Activated naive CD4-positive, alpha-beta T cell treated with anti-CD3 and anti-CD28 coated beads, Interleukin-2, amount 10 ng/mL, durations not matched to agents 7 days and 5 days (primary cell): ENCODE measurements at regions not wholly inside any gene's neighbourhood (a gene's known extent, or its start where the extent isn't known, plus 50 kb on each side); places are given as distances from the start of the nearest gene placed in this dataset.
"Not testable (repeated sequence)": the region's sequence is repeated elsewhere in the genome, so short reads cannot be mapped to it uniquely, and the experiment has no call there.

ENCODE experiments used
- CTCF ChIA-PET: fragments of 350-600 bp; sonication (Branson Sonifier 250); formaldehyde crosslinking; loops from one replicate; lab custom pipeline; 2021; ENCODE audit warnings: antibody characterized with exemption; lab: Charles Lee
- DNase-seq: peaks from one replicate; pipeline ENCODE4 v3.0.0-alpha.2; 2020
- H3K27ac Mint-ChIP-seq: one replicate; pipeline ENCODE4 v1.8.0; 2021; ENCODE audit warnings: mild to moderate bottlenecking, moderate library complexity, mixed read lengths
- H3K27me3 Mint-ChIP-seq: one replicate; pipeline ENCODE4 v1.8.0; 2021; ENCODE audit warnings: mild to moderate bottlenecking, mixed read lengths
- H3K36me3 Mint-ChIP-seq: one replicate; pipeline ENCODE4 v1.8.0; 2021; ENCODE audit warnings: mixed read lengths
- H3K4me1 Mint-ChIP-seq: one replicate; pipeline ENCODE4 v1.8.0; 2021; ENCODE audit warnings: mixed read lengths
- H3K4me3 Mint-ChIP-seq: one replicate; pipeline ENCODE4 v1.8.0; 2021; ENCODE audit warnings: mild to moderate bottlenecking, moderate library complexity, mixed read lengths
- H3K9me3 Mint-ChIP-seq: one replicate; pipeline ENCODE4 v1.8.0; 2021; ENCODE audit warnings: mixed read lengths

GRCh38 chr13:90498816-90499215, 848.7 kb upstream of the MIR17HG start:
- Mint-ChIP-seq H3K27ac (no peak overlapping the region), H3K9me3 (peaks cover 13% of the 10 kb centered on the region), H3K36me3 (no peaks in the 10 kb centered on the region), H3K27me3 (no peaks in the 10 kb centered on the region), H3K4me3 (no peak overlapping the region), H3K4me1 (no peaks in the 10 kb centered on the region)
- DNase-seq, result no peak
- CTCF ChIA-PET, result no interaction called here

GRCh38 chr13:90500569-90500968, 846.9 kb upstream of the MIR17HG start:
- Mint-ChIP-seq H3K36me3 (no peaks in the 10 kb centered on the region), H3K27ac (no peak overlapping the region), H3K9me3 (peaks cover 10% of the 10 kb centered on the region), H3K4me3 (no peak overlapping the region), H3K27me3 (no peaks in the 10 kb centered on the region), H3K4me1 (no peaks in the 10 kb centered on the region)
- DNase-seq, result no peak
- CTCF ChIA-PET, result no interaction called here

DNA sequence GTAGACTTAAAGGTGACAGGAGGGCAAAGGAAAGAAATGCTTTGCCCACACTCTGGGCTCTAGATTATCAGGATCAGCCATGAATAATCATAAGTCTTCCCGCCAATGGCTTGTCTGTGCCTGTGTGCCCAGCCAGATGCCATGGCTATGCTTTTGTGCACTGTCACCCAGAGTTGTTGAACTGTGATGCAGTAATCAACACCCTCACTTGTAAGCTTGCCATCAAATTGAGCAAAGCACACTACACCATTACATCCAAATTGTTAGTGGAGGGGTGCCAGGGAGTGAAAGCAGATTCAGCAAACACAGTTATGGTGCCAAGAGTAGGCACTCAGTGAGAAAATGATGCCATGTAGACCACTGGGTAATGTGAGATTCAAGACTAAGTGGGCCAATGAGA, 845.3 kb upstream of the MIR17HG start:
- H3K27ac Mint-ChIP-seq, result no peak overlapping the region
- H3K4me1 Mint-ChIP-seq, result no peaks in the 10 kb centered on the region
- DNase-seq, result no peak
- no peaks in the 10 kb centered on the region for H3K36me3 Mint-ChIP-seq
- peaks cover 5% of the 10 kb centered on the region for H3K9me3 Mint-ChIP-seq
- H3K4me3 Mint-ChIP-seq, result no peak overlapping the region
- H3K27me3 Mint-ChIP-seq, result no peaks in the 10 kb centered on the region
- CTCF ChIA-PET, result no interaction called here

- H3K27me3 Mint-ChIP-seq, result no peaks in the 10 kb centered on the region
- no peak overlapping the region for H3K4me3 Mint-ChIP-seq
- H3K36me3 Mint-ChIP-seq, result no peaks in the 10 kb centered on the region
- no peak for DNase-seq
- H3K27ac Mint-ChIP-seq, result no peak overlapping the region
- CTCF ChIA-PET, result no interaction called here
- peaks cover 5% of the 10 kb centered on the region for H3K9me3 Mint-ChIP-seq
- H3K4me1 Mint-ChIP-seq, result no peaks in the 10 kb centered on the region
These were observed 844.7 kb upstream of the MIR17HG start for GRCh38 chr13:90502762-90503161.

GRCh38 chr13:90510319-90510718, 837.2 kb upstream of the MIR17HG start:
- Mint-ChIP-seq H3K27me3 (no peaks in the 10 kb centered on the region), H3K36me3 (no peaks in the 10 kb centered on the region), H3K27ac (no peak overlapping the region), H3K9me3 (peaks cover 6% of the 10 kb centered on the region), H3K4me1 (no peaks in the 10 kb centered on the region), H3K4me3 (no peak overlapping the region)
- CTCF ChIA-PET, result no interaction called here
- no peak for DNase-seq

DNA sequence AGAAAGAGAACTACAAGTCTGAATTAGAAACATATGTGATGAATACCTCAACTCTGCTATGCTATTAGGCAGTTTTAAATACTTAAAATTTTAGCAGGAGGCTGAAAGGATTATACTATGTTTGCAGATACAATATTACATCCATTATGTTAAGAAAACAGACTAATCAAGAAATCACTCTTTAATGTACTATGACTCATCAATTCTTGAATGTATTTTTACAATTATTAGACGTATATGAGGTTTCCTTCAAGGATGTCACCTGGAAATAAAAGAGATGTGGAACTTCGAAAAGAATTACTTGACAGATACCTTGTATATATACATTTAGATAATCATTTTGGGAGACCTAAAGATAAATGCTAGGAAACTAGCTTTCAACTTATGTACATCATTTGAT, 835.6 kb upstream of the MIR17HG start:
- Mint-ChIP-seq H3K4me1 (no peaks in the 10 kb centered on the region), H3K27ac (no peak overlapping the region), H3K27me3 (no peaks in the 10 kb centered on the region), H3K9me3 (peaks cover 4% of the 10 kb centered on the region), H3K4me3 (no peak overlapping the region), H3K36me3 (no peaks in the 10 kb centered on the region)
- DNase-seq, result no peak
- CTCF ChIA-PET, result no interaction called here

- H3K36me3 Mint-ChIP-seq, CTCF ChIA-PET: not testable (repeated sequence)
These were observed 832.8 kb upstream of the MIR17HG start for GRCh38 chr13:90514712-90515111.

GRCh38 chr13:90518417-90518816, 829.1 kb upstream of the MIR17HG start:
- DNase-seq, result no peak
- no peaks in the 10 kb centered on the region for H3K27me3 Mint-ChIP-seq
- no peak overlapping the region for H3K4me3 Mint-ChIP-seq
- H3K36me3 Mint-ChIP-seq, result no peaks in the 10 kb centered on the region
- H3K27ac Mint-ChIP-seq, result no peak overlapping the region
- peaks cover 19% of the 10 kb centered on the region for H3K9me3 Mint-ChIP-seq
- CTCF ChIA-PET, result no interaction called here
- H3K4me1 Mint-ChIP-seq, result no peaks in the 10 kb centered on the region

More at GRCh38 chr13:90514712-90515111, 832.8 kb upstream of the MIR17HG start:
- H3K4me3 Mint-ChIP-seq, H3K9me3 Mint-ChIP-seq, H3K4me1 Mint-ChIP-seq, H3K27me3 Mint-ChIP-seq, H3K27ac Mint-ChIP-seq, DNase-seq: not testable (repeated sequence)

- Mint-ChIP-seq H3K27me3 (no peaks in the 10 kb centered on the region), H3K36me3 (no peaks in the 10 kb centered on the region), H3K4me1 (no peaks in the 10 kb centered on the region), H3K4me3 (no peak overlapping the region), H3K9me3 (peaks cover 19% of the 10 kb centered on the region), H3K27ac (no peak overlapping the region)
- CTCF ChIA-PET, result no interaction called here
- DNase-seq, result no peak
These were observed 828.3 kb upstream of the MIR17HG start for GRCh38 chr13:90519157-90519556.

DNA sequence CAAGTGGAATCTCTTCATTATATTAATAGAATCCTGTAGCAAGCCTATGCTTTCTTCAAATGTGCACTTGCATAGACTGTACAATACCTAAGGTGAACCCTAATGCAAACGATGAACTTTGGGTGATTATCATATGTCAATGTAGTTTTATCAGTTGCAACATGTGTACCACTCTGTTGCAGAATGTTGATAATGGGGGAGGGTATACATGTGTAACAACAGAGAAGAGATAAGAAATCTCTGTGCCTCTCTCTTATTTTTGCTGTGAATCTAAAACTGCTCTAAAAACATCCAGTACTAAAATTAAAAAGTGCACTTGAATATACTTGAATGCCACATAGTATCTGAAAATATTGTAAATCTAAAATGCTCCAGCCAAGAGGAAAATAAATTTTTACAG, 820.8 kb upstream of the MIR17HG start:
- no peaks in the 10 kb centered on the region for H3K36me3 Mint-ChIP-seq

DNA sequence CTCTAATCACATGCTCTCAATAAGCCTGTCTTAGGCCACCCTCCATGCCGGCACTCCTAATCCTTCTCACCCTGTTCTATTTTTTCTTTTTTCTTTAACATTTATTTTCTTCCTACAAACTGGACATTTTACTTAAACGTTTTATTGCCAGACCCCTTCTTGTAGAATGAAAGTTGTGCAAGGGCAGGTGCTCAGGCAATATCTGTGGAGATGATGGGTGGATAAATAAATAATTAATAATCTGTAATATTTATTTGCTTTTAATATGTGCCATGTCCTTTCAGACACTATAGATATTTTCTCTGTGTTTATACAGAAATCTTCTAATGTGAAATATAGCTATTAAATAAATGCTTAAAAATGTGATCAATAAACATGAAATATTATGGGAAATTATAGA, 815.7 kb upstream of the MIR17HG start:
- no peak overlapping the region for H3K4me3 Mint-ChIP-seq
- no peak for DNase-seq
- no peaks in the 10 kb centered on the region for H3K36me3 Mint-ChIP-seq
- H3K9me3 Mint-ChIP-seq, result peaks cover 4% of the 10 kb centered on the region
- H3K27me3 Mint-ChIP-seq, result no peaks in the 10 kb centered on the region
- CTCF ChIA-PET, result no interaction called here
- no peak overlapping the region for H3K27ac Mint-ChIP-seq
- no peaks in the 10 kb centered on the region for H3K4me1 Mint-ChIP-seq

More for the DNA sequence above, 820.8 kb upstream of the MIR17HG start:
- H3K27me3 Mint-ChIP-seq, result no peaks in the 10 kb centered on the region
- no peak overlapping the region for H3K27ac Mint-ChIP-seq
- CTCF ChIA-PET, result no interaction called here
- no peak overlapping the region for H3K4me3 Mint-ChIP-seq
- no peaks in the 10 kb centered on the region for H3K4me1 Mint-ChIP-seq
- peaks cover 5% of the 10 kb centered on the region for H3K9me3 Mint-ChIP-seq
- no peak for DNase-seq

DNA sequence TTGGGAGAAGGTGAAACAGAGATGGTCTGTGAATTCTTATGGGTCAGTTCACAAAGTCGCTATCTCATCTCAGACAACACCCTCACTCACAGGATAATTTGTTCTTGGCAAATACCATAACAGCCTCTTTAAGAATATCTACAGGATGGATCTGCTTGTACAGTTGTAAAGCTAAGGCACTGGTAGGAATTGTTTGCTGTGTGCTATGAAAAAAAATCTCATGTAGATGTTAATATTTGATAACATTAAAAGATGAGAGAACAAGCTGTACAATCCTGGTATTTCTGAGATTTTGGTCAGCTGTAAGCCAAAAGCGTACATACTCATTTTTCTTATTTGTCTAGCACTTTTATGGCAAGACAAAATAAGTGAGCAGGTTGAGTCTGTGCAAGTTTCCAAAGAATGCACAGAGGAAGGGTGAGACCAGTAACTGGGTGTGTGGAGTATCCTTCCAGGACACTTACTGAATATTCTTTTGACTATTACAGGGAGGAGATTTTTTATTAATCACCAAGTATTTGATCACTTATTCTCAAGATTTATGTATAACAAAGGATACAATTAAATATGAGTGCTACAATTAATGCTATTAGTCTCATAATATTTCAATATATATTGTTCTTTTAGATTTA, 814.5 kb upstream of the MIR17HG start:
- DNase-seq, result no peak
- no peaks in the 10 kb centered on the region for H3K4me1 Mint-ChIP-seq
- peaks cover 4% of the 10 kb centered on the region for H3K9me3 Mint-ChIP-seq
- CTCF ChIA-PET, result no interaction called here
- H3K36me3 Mint-ChIP-seq, result no peaks in the 10 kb centered on the region
- no peak overlapping the region for H3K27ac Mint-ChIP-seq
- no peaks in the 10 kb centered on the region for H3K27me3 Mint-ChIP-seq
- no peak overlapping the region for H3K4me3 Mint-ChIP-seq

GRCh38 chr13:90533866-90534265, 813.6 kb upstream of the MIR17HG start:
- CTCF ChIA-PET, result no interaction called here
- Mint-ChIP-seq H3K27me3 (no peaks in the 10 kb centered on the region), H3K36me3 (no peaks in the 10 kb centered on the region), H3K4me3 (no peak overlapping the region), H3K27ac (no peak overlapping the region), H3K9me3 (peaks cover 4% of the 10 kb centered on the region), H3K4me1 (no peaks in the 10 kb centered on the region)
- DNase-seq, result no peak

DNA sequence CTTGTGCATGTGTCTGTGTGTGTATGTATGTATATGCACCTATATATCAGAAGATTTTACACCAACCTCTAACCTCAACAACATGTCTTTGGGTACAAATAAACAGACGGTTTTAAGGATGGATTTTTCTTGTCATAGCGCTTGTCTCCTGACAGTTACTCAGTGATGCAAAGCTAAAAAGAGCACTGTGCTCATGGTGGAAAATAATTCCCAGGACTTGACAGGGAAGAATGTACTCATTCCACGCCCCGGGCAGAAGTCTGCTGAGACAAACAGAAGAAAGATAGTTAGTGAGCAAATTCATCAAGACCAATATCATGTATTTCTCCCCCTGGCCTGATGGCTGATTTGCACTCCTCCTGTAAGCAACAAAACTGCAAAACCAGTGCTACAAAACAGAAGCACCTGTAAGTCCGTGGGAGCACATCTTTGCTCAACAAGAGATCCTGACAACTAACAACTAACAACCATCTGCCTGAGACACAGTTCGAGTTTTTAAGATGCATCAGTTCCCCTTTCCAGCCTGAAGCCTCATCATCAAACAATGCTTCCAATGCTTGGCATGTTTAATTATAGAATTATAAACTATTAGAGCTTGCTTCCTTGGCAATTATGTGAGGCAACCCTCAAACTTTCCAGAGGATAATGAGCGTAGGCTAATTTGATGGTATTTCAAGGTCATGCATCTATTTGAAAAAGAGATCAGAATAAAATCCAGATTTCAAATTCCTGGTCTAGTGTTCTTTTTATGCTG, 812.7 kb upstream of the MIR17HG start:
- H3K4me1 Mint-ChIP-seq, result no peaks in the 10 kb centered on the region
- peaks cover 4% of the 10 kb centered on the region for H3K9me3 Mint-ChIP-seq
- no peaks in the 10 kb centered on the region for H3K27me3 Mint-ChIP-seq
- no peaks in the 10 kb centered on the region for H3K36me3 Mint-ChIP-seq
- no peak for DNase-seq
- H3K4me3 Mint-ChIP-seq, result no peak overlapping the region
- CTCF ChIA-PET, result no interaction called here
- no peak overlapping the region for H3K27ac Mint-ChIP-seq

DNA sequence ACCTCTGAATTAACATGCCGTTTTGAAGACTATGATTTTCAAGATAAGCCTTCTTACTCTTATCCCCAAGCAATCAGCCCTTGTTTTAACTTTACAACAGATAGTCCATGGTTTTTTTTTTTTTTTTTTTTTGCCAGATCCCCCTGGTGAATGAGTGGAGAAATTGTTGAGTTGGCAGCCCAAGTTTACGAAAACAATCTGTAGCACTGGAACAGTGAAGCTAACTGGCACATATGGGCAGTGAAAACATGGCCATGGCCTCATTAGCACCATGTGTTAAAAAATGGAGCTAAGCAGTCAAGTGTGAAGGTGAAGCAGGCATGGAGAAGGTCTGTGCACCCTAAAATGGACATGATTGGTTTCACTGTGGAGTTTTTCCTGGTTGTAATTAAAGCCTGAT, 812.1 kb upstream of the MIR17HG start:
- H3K27me3 Mint-ChIP-seq, result no peaks in the 10 kb centered on the region
- H3K36me3 Mint-ChIP-seq, result no peaks in the 10 kb centered on the region
- H3K4me1 Mint-ChIP-seq, result no peaks in the 10 kb centered on the region
- H3K27ac Mint-ChIP-seq, result no peak overlapping the region
- DNase-seq, result no peak
- no peak overlapping the region for H3K4me3 Mint-ChIP-seq
- peaks cover 5% of the 10 kb centered on the region for H3K9me3 Mint-ChIP-seq
- CTCF ChIA-PET, result no interaction called here
